ENCODE measurements at regions not wholly inside any gene's neighbourhood (a gene's known extent, or its start where the extent isn't known, plus 50 kb on each side); places are given as distances from the start of the nearest gene placed in this dataset.
A peak's percentile ranks its signal among the peaks of the same experiment; 100 is the strongest.

GRCh38 chr4:112896609-112897190 lies 152.8 kb upstream of the ANK2 start:
- no peak for DNase-seq

DNA sequence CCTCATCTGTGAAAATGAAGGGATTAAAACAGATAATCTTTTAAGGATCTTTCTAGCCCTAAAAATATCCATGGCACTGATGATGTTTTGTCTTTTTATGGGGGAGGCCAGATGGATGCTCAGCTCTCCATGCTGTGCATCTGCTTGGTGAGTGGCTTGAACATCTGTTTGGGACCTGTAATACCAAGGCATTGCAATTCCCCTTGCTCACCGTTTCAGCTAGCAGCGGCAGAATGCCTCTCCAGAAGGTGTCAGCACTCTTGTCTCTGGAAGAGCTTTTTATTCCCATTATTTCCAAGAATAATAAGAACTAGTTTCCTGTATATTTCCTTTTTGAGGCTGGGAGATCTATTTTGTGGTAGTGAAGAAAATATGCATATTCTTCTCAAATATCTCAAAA lies 151.9 kb upstream of the ANK2 start:
- DNase-seq = no peak

DNA sequence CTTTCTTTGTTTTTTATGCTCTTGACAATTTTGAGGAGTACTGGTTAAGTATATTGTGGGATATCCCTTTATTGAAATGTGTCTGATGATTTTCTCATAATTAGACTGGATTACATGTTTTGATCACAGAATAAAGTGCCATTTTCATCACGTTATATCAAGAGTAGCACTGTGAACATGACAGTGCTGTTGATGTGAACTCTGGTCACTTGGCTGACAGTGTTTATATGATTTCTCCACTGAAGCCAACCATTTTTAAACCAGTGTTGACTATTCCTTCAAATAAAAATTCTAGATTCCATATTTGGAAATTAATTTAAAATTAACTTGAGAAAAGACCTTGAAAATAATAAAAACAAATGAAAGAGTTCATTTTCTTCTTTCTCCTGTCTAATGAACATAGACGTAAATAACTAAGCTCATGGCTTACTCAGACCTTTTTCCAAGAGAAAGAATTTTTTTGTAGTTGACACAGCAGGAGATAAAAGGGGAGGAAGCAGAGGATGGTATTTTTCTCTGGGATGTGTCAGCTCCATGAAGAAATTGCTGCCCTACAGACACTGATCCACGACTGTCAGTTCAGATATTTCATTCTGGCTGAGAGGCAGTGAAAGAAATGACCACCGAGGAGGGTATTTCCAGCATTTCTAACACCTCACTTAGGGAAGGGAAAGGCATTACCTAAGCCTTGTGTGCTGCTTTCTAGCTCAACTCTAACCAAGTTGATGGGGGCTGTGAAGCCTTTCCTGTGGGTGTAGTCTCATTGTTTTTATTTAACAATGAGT lies 150.9 kb upstream of the ANK2 start:
- no peak for DNase-seq

DNA sequence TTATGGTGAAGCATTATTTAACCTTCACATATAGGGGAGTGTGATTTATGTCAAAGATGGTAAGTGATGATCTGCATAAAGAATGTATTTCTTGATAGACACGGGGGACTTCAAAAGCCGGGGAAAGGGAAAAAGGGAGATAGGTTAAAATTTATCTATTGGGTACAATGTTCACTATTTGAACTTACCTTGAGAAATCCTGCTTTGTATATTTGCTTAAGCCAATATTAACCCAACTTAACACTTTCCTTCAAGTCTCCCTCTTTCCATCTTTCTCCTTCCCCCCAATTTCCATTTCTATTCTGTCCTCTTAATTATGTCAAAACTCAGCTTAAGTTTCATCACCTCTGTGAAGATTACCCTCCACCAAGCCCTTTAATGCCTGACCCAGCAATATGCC lies 149.0 kb upstream of the ANK2 start:
- DNase-seq = no peak

DNA sequence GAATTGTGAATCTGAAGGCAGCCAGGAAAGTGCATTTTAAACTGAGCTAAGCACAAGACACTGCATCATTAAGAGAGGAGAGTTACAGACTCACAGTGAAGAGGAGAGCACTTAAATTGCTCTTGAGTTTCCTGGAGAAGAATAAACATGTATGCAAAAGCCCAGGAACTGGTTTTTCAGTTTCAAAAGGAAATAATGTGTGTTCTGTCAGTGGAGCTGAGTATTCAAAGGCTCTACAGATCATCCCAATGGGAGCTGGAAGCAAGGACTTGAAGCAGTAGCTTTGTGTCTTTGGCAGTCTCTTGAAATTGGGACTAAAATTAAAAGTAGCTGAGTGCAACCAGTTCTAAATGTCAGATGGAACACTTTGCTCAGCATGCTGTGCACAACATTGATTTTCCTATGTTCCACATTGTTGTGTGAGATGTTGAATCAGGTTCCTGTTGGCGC lies 147.5 kb upstream of the ANK2 start:
- no peak for DNase-seq

DNA sequence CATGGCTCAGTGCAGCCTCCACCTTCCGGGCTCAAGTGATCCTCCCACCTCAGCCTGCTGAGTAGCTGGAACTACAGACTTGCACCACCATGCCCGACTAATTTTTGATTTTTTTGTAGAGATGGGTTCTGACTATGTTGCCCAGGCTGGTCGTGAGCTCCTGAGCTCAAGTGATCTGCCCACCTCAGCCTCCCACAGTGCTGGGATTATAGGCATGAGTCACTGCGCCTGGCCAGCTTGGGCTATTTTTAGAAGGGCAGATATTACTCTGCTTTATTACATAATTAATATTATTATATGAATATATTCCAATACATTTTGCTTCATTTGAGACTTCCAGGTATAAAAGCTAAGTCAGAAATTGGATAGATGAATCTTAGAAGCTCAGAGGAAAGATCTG lies 143.7 kb upstream of the ANK2 start:
- no peak for DNase-seq

GRCh38 chr4:112908511-112908910 lies 140.9 kb upstream of the ANK2 start:
- DNase-seq = no peak

DNA sequence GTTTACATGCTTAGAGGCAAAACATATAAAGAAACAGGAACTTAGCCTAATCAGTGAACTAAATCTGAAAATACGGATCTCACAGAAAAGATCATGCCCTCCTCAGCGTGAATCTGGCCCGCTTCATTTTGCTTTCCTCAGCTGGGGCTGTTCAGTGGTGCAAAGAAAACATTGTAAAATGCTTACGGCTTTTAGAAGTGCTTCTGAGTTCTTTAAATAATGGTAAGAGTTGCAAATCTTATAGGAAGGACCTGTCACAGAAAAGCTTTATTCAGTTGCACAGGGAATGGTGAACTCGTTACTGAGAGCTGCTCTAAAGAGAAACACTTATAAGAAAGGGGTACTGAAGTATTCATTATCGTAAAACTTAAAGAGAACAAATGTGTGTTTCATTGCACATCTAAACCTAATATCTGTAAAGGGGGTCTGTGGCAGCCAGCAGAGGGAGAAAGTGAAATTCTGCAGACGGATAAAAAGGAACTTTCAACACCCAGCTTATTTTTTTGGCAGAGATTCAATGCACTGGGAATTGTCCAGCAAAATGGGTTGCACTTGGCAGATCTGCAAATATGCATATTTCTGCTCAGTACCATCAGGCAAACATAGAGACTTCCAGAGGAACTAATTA lies 139.2 kb upstream of the ANK2 start:
- DNase-seq = no peak

GRCh38 chr4:112916868-112917267 lies 132.6 kb upstream of the ANK2 start:
- DNase-seq = no peak

DNA sequence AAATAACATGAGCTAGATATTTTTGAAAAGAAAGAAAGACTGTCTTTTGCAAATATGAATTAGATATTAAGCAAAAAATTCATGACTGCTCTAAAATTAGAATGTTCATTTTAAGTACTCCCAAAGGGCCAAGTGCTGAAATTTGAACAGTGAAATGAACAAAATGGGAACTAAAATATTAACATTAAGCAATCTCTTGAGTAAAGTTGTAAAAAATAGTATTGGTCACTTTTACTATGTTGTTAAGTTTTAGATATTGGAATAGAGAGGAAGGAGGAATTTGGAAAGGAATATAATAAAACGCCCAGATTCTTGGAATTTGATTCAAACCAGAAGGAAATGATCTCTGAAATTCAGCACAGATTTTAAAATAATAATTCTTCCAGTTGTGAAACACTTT lies 125.9 kb upstream of the ANK2 start:
- no peak for DNase-seq

GRCh38 chr4:112926819-112927218 lies 122.6 kb upstream of the ANK2 start:
- no peak for DNase-seq

DNA sequence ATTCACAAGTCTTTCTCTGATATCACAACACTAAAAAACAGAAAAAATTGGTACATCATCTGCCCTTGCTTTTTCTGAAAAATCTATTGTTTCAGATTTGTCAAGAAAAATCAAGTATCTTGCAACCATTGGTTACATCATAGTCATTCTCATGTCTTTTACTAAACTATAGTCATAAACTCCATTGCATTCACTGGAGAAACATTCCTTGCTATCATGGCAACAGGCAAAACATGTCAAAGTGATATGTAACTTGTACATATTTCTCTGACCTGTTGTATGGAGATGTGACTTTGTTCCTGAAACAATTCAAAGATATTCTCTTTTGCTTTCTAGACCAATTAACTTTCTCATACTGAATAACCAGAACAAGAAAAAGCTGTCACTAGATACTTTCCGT lies 121.9 kb upstream of the ANK2 start:
- DNase-seq = no peak

DNA sequence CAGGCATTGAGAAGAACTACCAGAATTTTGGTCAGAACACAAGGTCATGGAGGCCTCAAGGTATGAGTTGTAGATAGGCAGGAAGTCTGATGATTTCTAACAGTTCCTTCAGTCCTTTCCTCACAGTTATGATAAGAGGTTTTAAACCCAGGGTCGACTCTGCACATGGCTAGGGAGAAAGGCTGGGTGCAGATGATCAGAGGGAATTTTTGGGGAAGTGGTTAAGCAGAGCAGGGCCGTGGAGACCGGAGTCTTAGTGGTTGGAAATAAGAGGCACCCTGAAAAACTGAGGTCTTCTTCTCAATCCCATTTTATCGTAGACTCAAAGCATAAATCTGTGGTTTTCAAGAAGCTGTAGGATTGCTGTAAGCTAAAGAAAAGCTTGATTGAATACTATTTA lies 118.5 kb upstream of the ANK2 start:
- no peak for DNase-seq

DNA sequence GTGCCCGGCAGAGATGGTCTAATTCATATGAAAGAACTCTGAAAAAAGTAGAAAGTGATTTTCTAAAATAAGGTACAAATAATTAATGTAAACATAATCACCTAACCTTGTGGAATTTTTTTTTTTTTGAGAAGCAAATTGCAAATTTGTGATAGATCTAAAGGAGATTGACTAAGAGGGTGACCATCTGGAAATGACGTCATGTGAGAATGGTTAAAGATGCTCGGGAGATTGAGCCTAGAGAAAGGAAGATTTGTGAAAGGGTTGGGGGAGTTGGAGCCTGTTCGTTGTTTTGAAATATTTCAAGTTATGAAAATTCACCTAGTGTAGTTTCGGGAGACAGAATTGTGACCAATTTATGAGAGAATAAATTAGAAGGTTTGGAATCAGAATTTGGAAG lies 115.7 kb upstream of the ANK2 start:
- DNase-seq = no peak

DNA sequence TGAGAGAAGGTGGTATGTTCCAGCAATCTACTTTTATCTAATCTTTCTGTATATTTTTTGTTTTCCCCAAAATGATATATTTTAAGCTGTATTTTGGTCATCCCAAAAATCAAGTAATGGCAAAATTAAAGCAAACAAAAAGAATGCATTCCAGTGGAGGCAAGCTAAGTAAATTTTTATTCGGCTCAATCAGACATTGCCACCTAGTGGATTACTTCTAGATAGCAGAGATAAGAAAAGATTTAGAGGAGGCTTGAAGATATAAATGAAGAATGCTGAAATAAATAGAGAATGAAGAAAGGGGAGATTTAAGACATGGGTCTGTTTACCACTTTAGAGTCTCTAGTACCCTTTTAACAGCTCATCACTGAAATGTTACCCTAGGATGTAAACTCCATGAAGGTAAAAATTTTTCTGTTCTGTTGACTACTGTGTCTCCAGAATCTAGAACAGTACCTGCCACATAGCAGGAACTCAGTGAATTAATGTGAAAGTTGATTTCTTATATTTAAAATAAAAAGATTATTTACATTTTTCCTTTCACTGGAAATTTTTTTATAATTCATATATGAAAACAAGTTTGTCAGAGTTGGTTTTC lies 110.9 kb upstream of the ANK2 start:
- peak; percentile 13 to 38 for DNase-seq

DNA sequence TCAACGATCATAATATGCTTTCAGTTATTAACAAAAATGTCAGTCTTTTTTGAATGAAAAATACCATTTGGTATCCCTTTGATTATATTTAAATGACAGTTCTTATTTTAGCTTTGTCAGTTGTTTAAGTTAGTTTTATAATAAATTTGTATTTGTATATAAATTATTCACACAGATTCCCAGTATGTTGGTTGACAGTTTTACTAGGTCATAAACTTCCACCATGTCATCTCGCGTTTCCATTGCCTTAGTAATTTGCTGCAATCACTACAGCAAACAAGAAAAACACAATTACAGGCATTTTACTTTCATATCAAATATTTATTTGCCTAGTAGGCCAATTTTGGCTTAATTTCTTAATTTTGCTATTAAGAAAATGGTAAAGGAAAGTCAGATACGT lies 109.6 kb upstream of the ANK2 start:
- DNase-seq = no peak

GRCh38 chr4:112940336-112940735 lies 109.1 kb upstream of the ANK2 start:
- no peak for DNase-seq

DNA sequence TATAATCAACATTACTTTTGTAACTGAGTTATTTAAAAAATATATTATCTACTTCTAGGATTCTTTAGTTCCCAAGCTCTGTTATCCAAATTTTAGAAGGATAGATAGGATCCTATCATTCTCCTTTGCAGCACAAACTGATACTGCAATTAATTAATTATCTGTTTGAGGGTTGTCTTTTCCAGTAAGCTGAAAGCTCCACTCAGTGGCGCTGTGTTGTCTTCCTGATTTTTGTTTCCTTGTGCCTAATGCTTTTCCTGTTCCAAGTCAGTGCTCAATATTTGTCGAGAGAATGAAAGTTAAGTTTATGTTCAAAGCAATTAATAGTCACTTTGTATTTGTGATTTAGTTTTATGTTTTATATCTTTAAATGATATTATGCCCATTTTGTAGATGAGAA lies 107.4 kb upstream of the ANK2 start:
- DNase-seq = no peak

- DNase-seq = no peak
Observed at GRCh38 chr4:112942997-112943396, 106.5 kb upstream of the ANK2 start.

DNA sequence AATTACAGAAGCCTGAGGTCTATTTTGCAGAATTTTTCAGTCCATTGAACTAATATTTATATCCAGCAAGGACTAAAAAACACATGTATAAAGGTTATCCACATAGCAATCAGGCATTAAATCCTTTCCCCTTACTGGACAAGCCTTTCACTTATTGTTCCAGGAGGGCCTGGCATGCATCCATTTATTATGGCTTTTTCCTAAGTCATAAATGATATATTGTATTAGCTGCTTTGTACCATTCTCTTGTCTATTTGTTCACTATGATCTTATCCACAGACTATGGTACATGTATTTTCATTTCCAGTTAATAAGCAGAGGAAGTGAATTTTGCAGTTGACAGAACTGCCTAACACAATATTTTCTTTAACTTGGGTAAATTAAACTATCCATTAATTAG lies 105.4 kb upstream of the ANK2 start:
- no peak for DNase-seq

GRCh38 chr4:112946127-112946526 lies 103.3 kb upstream of the ANK2 start:
- no peak for DNase-seq

DNA sequence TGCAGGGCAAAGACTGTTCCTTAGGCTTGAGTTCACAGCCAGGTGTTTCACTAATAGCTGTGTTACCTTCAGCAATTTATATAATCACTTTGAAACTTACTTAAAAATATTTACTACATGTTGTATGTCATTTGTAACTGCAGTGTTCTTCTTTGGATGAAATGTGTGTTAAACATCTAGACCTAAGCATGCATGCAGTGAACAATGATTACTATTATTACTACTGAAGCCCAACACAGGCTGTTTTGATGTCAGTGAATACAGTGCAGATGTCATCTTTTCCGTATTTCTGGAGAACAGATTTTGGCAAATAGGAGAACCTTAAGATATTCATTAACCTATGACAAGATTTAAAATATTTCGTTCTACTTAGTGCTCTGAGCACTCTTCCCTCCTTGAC lies 101.8 kb upstream of the ANK2 start:
- no peak for DNase-seq

GRCh38 chr4:112951362-112952312 lies 97.8 kb upstream of the ANK2 start:
- peak in 1 of 2 donors; percentile 34 for DNase-seq

Measured in inflammatory macrophage treated with lipopolysaccharide for 1 hour (primary cell).